OCI-LY3 (cell line): ENCODE measurements at regions not wholly inside any gene's neighbourhood (a gene's known extent, or its start where the extent isn't known, plus 50 kb on each side); places are given as distances from the start of the nearest gene placed in this dataset.

Experiments used
- CTCF ChIP-seq: fragments of 200-600, 300-600 bp; sonication (generic); IDR thresholded peaks from 2 replicates; pipeline ENCODE4 v1.5.1; 2014; ENCODE audit warnings: antibody characterized with exemption, low read length, low read depth
- EZH2phosphoT487 ChIP-seq: fragments of 200-600 bp; shearing (Covaris generic); IDR thresholded peaks from 2 replicates; pipeline ENCODE4 v1.6.1; 2018; ENCODE audit warnings: antibody characterized with exemption, mixed run types, low read depth

DNA sequence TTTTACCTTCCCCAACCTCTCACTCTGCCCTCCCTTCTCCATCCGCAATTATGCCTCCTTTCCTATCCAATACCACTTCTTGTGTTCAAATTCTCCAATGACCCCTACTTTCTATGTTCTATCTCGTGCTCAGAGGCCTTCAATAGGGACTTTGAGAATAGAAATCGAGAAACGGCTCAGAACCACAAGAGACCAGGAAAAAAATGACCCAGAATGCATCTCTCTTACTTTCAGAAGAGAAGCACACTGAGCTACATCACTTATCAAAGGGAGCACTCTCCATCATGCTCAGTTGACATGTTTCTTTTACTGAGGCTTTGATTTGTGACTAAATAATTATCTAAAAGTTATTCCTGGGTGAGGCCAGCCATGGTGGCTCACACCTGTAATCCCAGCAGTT, 162.4 kb upstream of the PRICKLE2 start:
- TF ChIP-seq CTCF = no peak
- TF ChIP-seq EZH2phosphoT487 = no peak
